SK-N-MC (cell line): ENCODE measurements at regions not wholly inside any gene's neighbourhood (a gene's known extent, or its start where the extent isn't known, plus 50 kb on each side); places are given as distances from the start of the nearest gene placed in this dataset.

Experiments
- EZH2 ChIP-seq: fragments of 200-600 bp; sonication (generic); IDR thresholded peaks from one replicate; pipeline ENCODE4 v1.6.1; 2017; ENCODE audit warnings: antibody characterized with exemption
- FOXP2 ChIP-seq: optimal IDR thresholded peaks from 2 replicates; pipeline ENCODE3; 2011; ENCODE audit warnings: mild to moderate bottlenecking, moderate library complexity; ENCODE audit not compliant: insufficient read depth; ENCODE audit errors: extremely low read length, control extremely low read depth
- POLR2AphosphoS5 ChIP-seq: IDR thresholded peaks from 2 replicates; pipeline ENCODE4 v1.6.1; 2012; ENCODE audit warnings: mild to moderate bottlenecking, low read depth, low read length, borderline replicate concordance

DNA sequence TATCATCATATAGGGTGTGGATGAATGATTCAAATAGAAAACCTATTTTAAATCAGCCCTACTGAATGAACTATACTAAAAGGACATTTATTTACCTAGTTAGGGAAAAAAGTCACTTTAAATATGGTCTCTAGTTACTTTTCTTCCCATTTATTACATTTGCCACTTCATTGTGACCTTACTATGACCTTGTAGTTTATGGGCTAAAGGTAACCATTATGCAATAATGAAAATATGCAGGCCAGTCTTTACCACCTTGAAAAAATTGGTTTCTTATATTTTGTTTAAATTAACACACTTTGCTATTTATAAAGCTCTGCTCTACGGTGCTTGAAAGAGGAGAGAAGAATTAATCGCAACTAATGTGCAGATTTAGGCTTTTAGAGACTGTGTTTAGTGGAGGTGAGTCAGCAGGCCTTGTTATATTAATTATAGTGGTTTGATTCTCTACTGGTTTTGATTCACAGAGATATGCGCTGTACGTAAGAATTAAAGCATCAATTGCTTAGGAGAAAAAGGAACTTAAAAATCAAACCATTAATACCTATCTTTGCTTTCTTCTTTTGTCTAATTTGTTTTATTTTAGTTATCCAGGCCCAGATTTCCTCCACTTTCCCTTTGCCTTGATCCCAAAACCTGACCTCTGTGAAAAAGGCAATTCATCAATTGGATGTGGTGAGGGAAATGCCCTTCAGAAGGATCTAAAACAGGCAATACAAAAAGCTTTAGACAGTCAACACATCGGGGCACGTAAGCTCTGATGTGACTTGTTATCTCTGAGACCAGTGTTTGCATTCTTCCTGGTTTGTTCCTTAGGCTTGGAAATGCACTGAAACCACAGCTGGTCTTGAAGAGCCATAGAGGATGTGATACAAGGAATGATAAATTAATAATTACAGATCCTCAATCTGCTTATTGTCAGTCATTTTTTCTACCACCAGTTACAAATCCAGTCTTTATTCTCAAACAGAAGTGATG is 141.2 kb upstream of the HDAC9 start:
- no peak for TF ChIP-seq POLR2AphosphoS5
- TF ChIP-seq EZH2 = no peak
- no peak for TF ChIP-seq FOXP2
